SK-N-SH treated with all-trans-retinoic acid at 6 μM for 48 hours (cell line): ENCODE measurements at regions not wholly inside any gene's neighbourhood (a gene's known extent, or its start where the extent isn't known, plus 50 kb on each side); places are given as distances from the start of the nearest gene placed in this dataset.

Source experiments
- ATAC-seq: fragments of 200-7000 bp; cut with Tn5 transposase; 3 replicates; pipeline ENCODE4 v1.9.1; 2020; ENCODE audit warnings: mild to moderate bottlenecking, moderate library complexity
- BACH2 ChIP-seq: fragments of 250-450 bp; sonication (Bioruptor Pico); IDR thresholded peaks from 2 replicates; pipeline ENCODE4 v1.9.0; 2021; ENCODE audit warnings: mild to moderate bottlenecking, borderline replicate concordance
- CSDC2 ChIP-seq: fragments of 250-450 bp; sonication (Bioruptor Pico); IDR thresholded peaks from 2 replicates; pipeline ENCODE4 v1.5.0; 2020; ENCODE audit warnings: mild to moderate bottlenecking, moderate library complexity
- ESRRG ChIP-seq: fragments of 250-450 bp; sonication (Bioruptor Pico); IDR thresholded peaks from 2 replicates; pipeline ENCODE4 v1.6.1; 2021; ENCODE audit warnings: mild to moderate bottlenecking
- GLIS3 ChIP-seq: fragments of 250-450 bp; sonication (Bioruptor Pico); IDR thresholded peaks from 2 replicates; pipeline ENCODE4 v1.5.0; 2020; ENCODE audit warnings: mild to moderate bottlenecking, moderate library complexity
- ISL1 ChIP-seq: fragments of 250-450 bp; sonication (Bioruptor Pico); IDR thresholded peaks from 2 replicates; pipeline ENCODE4 v2.1.2; 2022; ENCODE audit warnings: mild to moderate bottlenecking, moderate library complexity
- OSR1 ChIP-seq: fragments of 250-450 bp; sonication (Bioruptor Pico); IDR thresholded peaks from 2 replicates; pipeline ENCODE4 v1.8.0; 2022; ENCODE audit warnings: moderate library complexity, mild to moderate bottlenecking, inconsistent platforms
- PATZ1 ChIP-seq: fragments of 250-450 bp; sonication (Bioruptor Pico); IDR thresholded peaks from 2 replicates; pipeline ENCODE4 v1.8.0; 2020; ENCODE audit warnings: mild to moderate bottlenecking, moderate library complexity, borderline replicate concordance
- PPARA ChIP-seq: fragments of 250-450 bp; sonication (Bioruptor Pico); IDR thresholded peaks from 2 replicates; pipeline ENCODE4 v1.5.0; 2020; ENCODE audit warnings: mild to moderate bottlenecking, borderline replicate concordance
- RARB ChIP-seq: fragments of 250-450 bp; sonication (Bioruptor Pico); IDR thresholded peaks from 2 replicates; pipeline ENCODE4 v1.8.0; 2021; ENCODE audit warnings: mild to moderate bottlenecking, moderate library complexity
- SNAI2 ChIP-seq: fragments of 250-450 bp; sonication (Bioruptor Pico); IDR thresholded peaks from 2 replicates; pipeline ENCODE4 v1.5.0; 2020; ENCODE audit warnings: mild to moderate bottlenecking, moderate library complexity
- TCF4 ChIP-seq: fragments of 250-450 bp; sonication (Bioruptor Pico); IDR thresholded peaks from 2 replicates; pipeline ENCODE4 v1.8.0; 2021; ENCODE audit warnings: mild to moderate bottlenecking, moderate library complexity, borderline replicate concordance
- TOX ChIP-seq: fragments of 250-450 bp; sonication (Bioruptor Pico); IDR thresholded peaks from 2 replicates; pipeline ENCODE4 v1.8.0; 2021; ENCODE audit warnings: mild to moderate bottlenecking, moderate library complexity, borderline replicate concordance
- ZC3H10 ChIP-seq: fragments of 250-450 bp; sonication (Bioruptor Pico); IDR thresholded peaks from 2 replicates; pipeline ENCODE4 v1.5.1; 2021; ENCODE audit warnings: mild to moderate bottlenecking, moderate library complexity
- ZFP3 ChIP-seq: fragments of 250-450 bp; sonication (Bioruptor Pico); IDR thresholded peaks from 2 replicates; pipeline ENCODE4 v1.5.0; 2020; ENCODE audit warnings: mild to moderate bottlenecking, moderate library complexity
- ZFP30 ChIP-seq: fragments of 450-650 bp; formaldehyde crosslinking; IDR thresholded peaks from 2 replicates; pipeline ENCODE4 v1.5.0; 2022; ENCODE audit warnings: mild to moderate bottlenecking, moderate library complexity
- ZNF565 ChIP-seq: fragments of 450-650 bp; formaldehyde crosslinking; conservative IDR thresholded peaks from 2 replicates; pipeline ENCODE4 v1.5.0; 2020; ENCODE audit warnings: low read depth, mild to moderate bottlenecking, moderate library complexity
- ZNF70 ChIP-seq: fragments of 450-650 bp; formaldehyde crosslinking; IDR thresholded peaks from 2 replicates; pipeline ENCODE4 v1.5.0; 2020; ENCODE audit warnings: mild to moderate bottlenecking, moderate library complexity
- ZNF8 ChIP-seq: fragments of 450-650 bp; formaldehyde crosslinking; IDR thresholded peaks from 2 replicates; pipeline ENCODE4 v1.5.0; 2020; ENCODE audit warnings: mild to moderate bottlenecking, moderate library complexity
- TF ChIP-seq, protein P1 (sequence below): fragments of 250-450 bp; sonication (Bioruptor Pico); IDR thresholded peaks from 2 replicates; pipeline ENCODE4 v1.5.1; 2020; ENCODE audit warnings: low read depth, mild to moderate bottlenecking, moderate library complexity
- TF ChIP-seq, protein P2 (sequence below): fragments of 250-450 bp; sonication (Bioruptor Pico); IDR thresholded peaks from 2 replicates; pipeline ENCODE4 v1.5.1; 2021; ENCODE audit warnings: mild to moderate bottlenecking, moderate library complexity
- TF ChIP-seq, protein P3 (sequence below): fragments of 250-450 bp; sonication (Bioruptor Pico); IDR thresholded peaks from 2 replicates; pipeline ENCODE4 v1.8.0; 2021; ENCODE audit warnings: low read depth, mild to moderate bottlenecking, moderate library complexity, borderline replicate concordance

- ATAC-seq = no peak
- TF ChIP-seq ZNF8 (CRISPR knock-in tag) = no peak
- TF ChIP-seq, protein P1, sequence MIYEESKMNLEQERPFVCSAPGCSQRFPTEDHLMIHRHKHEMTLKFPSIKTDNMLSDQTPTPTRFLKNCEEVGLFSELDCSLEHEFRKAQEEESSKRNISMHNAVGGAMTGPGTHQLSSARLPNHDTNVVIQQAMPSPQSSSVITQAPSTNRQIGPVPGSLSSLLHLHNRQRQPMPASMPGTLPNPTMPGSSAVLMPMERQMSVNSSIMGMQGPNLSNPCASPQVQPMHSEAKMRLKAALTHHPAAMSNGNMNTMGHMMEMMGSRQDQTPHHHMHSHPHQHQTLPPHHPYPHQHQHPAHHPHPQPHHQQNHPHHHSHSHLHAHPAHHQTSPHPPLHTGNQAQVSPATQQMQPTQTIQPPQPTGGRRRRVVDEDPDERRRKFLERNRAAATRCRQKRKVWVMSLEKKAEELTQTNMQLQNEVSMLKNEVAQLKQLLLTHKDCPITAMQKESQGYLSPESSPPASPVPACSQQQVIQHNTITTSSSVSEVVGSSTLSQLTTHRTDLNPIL (CRISPR knock-in tag) = no peak
- TF ChIP-seq ZFP3 = no peak
- no peak for TF ChIP-seq ISL1 (CRISPR knock-in tag)
- no peak for TF ChIP-seq BACH2 (CRISPR knock-in tag)
- no peak for TF ChIP-seq GLIS3 (CRISPR knock-in tag)
- no peak for TF ChIP-seq CSDC2
- TF ChIP-seq TOX (CRISPR knock-in tag) = no peak
- no peak for TF ChIP-seq RARB (CRISPR knock-in tag)
- no peak for TF ChIP-seq SNAI2 (CRISPR knock-in tag)
- TF ChIP-seq, protein P2, sequence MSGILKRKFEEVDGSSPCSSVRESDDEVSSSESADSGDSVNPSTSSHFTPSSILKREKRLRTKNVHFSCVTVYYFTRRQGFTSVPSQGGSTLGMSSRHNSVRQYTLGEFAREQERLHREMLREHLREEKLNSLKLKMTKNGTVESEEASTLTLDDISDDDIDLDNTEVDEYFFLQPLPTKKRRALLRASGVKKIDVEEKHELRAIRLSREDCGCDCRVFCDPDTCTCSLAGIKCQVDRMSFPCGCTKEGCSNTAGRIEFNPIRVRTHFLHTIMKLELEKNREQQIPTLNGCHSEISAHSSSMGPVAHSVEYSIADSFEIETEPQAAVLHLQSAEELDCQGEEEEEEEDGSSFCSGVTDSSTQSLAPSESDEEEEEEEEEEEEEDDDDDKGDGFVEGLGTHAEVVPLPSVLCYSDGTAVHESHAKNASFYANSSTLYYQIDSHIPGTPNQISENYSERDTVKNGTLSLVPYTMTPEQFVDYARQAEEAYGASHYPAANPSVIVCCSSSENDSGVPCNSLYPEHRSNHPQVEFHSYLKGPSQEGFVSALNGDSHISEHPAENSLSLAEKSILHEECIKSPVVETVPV (CRISPR knock-in tag) = no peak
- TF ChIP-seq ZNF70 = no peak
- no peak for TF ChIP-seq TCF4 (CRISPR knock-in tag)
- TF ChIP-seq PATZ1 (CRISPR knock-in tag) = no peak
- TF ChIP-seq PPARA (CRISPR knock-in tag) = no peak
- TF ChIP-seq OSR1 = no peak
- TF ChIP-seq, protein P3, sequence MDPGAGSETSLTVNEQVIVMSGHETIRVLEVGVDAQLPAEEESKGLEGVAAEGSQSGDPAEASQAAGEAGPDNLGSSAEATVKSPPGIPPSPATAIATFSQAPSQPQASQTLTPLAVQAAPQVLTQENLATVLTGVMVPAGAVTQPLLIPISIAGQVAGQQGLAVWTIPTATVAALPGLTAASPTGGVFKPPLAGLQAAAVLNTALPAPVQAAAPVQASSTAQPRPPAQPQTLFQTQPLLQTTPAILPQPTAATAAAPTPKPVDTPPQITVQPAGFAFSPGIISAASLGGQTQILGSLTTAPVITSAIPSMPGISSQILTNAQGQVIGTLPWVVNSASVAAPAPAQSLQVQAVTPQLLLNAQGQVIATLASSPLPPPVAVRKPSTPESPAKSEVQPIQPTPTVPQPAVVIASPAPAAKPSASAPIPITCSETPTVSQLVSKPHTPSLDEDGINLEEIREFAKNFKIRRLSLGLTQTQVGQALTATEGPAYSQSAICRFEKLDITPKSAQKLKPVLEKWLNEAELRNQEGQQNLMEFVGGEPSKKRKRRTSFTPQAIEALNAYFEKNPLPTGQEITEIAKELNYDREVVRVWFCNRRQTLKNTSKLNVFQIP (CRISPR knock-in tag) = no peak
- TF ChIP-seq ZFP30 (CRISPR knock-in tag) = no peak
Measured at GRCh38 chr14:97022741-97023140, 225.6 kb downstream of the VRK1 start.

DNA sequence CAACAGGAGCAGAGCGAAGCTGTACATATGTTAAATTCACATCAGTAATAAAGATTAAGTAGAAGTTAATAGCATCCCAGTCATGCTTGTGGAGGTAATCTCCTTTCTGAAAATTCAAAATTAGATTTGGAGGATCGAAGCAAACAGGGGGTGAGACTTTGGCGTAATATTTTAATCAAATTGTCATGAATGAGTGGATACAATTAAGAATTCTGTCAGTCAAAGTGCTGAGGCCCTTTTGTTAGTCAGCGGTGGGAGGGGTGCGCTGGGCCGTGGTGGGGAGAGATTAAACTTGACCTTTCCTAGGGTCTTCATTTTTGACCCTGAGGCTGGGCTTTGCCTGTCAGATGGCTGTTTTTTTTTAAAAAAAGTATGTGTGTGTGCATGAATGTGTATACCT is 226.7 kb downstream of the VRK1 start:
- no peak for ATAC-seq

GRCh38 chr14:97024300-97024699 is 227.1 kb downstream of the VRK1 start:
- no peak for ATAC-seq
- TF ChIP-seq PPARA (CRISPR knock-in tag) (no peak), SNAI2 (CRISPR knock-in tag) (no peak)
- TF ChIP-seq, all 23 proteins: peak for 0

More for the DNA sequence above, 226.7 kb downstream of the VRK1 start:
- TF ChIP-seq ZC3H10 (CRISPR knock-in tag) (no peak), GLIS3 (CRISPR knock-in tag) (no peak), ZNF565 (CRISPR knock-in tag) (no peak)
- TF ChIP-seq, protein P3 (CRISPR knock-in tag) = no peak
- TF ChIP-seq, protein P2 (CRISPR knock-in tag) = no peak

- no peak for ATAC-seq
- no peak for TF ChIP-seq PATZ1 (CRISPR knock-in tag)
- TF ChIP-seq, protein P1 (CRISPR knock-in tag) = no peak
- no peak for TF ChIP-seq SNAI2 (CRISPR knock-in tag)
- no peak for TF ChIP-seq ZNF70
- TF ChIP-seq, protein P3 (CRISPR knock-in tag) = no peak
- TF ChIP-seq ESRRG (CRISPR knock-in tag) = no peak
- no peak for TF ChIP-seq TCF4 (CRISPR knock-in tag)
- no peak for TF ChIP-seq ZC3H10 (CRISPR knock-in tag)
- TF ChIP-seq BACH2 (CRISPR knock-in tag) = no peak
Measured at GRCh38 chr14:97025722-97026121, 228.5 kb downstream of the VRK1 start.
